ENCODE measurements at regions not wholly inside any gene's neighbourhood (a gene's known extent, or its start where the extent isn't known, plus 50 kb on each side); places are given as distances from the start of the nearest gene placed in this dataset.

GRCh38 chr5:25128606-25129005, 483.8 kb upstream of the CDH10 start:
- H3K4me3 ChIP-seq (ENCODE audit: low read depth in 1 of 3, low read length in 3 of 3): no peak overlapping the region
- 73 to 83% (median 75%) methylated on average over 4 of the region's 4 CpGs for WGBS, 3 donors
- peaks cover 2% of the 10 kb centered on the region in 2 donors for H3K9me3 ChIP-seq (ENCODE audit: control insufficient read depth in 2 of 2, insufficient read depth in 1 of 2, low read depth in 1 of 2, low read length in 1 of 2)
- DNase-seq (no peak), FAIRE-seq (no peak)
- H3K4me1 ChIP-seq (ENCODE audit: control insufficient read depth in 3 of 3, insufficient read depth in 2 of 3, low read depth in 1 of 3, low read length in 2 of 3): no peaks in the 10 kb centered on the region
- H3K36me3 ChIP-seq (ENCODE audit: control insufficient read depth in 3 of 3, insufficient read depth in 2 of 3, low read depth in 1 of 3, low read length in 3 of 3): no peaks in the 10 kb centered on the region
- no peaks in the 10 kb centered on the region for H3K27me3 ChIP-seq (ENCODE audit: control insufficient read depth in 3 of 3, insufficient read depth in 3 of 3, low read length in 3 of 3)
- no peak overlapping the region for H3K27ac ChIP-seq (ENCODE audit: low read depth in 1 of 3, low read length in 2 of 3)

- no peak for FAIRE-seq
- no peaks in the 10 kb centered on the region for H3K27me3 ChIP-seq (ENCODE audit: control insufficient read depth in 3 of 3, insufficient read depth in 3 of 3, low read length in 3 of 3)
- no peak for DNase-seq
- WGBS, 3 donors: 83 to 85% (median 85%) methylated on average over 6 to 7 of the region's 7 CpGs
- no peak overlapping the region for H3K27ac ChIP-seq (ENCODE audit: low read depth in 1 of 3, low read length in 2 of 3)
- no peaks in the 10 kb centered on the region for H3K36me3 ChIP-seq (ENCODE audit: control insufficient read depth in 3 of 3, insufficient read depth in 2 of 3, low read depth in 1 of 3, low read length in 3 of 3)
- no peaks in the 10 kb centered on the region for H3K9me3 ChIP-seq (ENCODE audit: control insufficient read depth in 2 of 2, insufficient read depth in 1 of 2, low read depth in 1 of 2, low read length in 1 of 2)
- H3K4me3 ChIP-seq (ENCODE audit: low read depth in 1 of 3, low read length in 3 of 3): no peak overlapping the region
- no peaks in the 10 kb centered on the region for H3K4me1 ChIP-seq (ENCODE audit: control insufficient read depth in 3 of 3, insufficient read depth in 2 of 3, low read depth in 1 of 3, low read length in 2 of 3)
These were observed 474.9 kb upstream of the CDH10 start for GRCh38 chr5:25119650-25120049.

- whole genome bisulfite sequencing, 3 donors: 42 to 69% (median 52%) methylated on average over 4 of the region's 4 CpGs
- no peak for FAIRE-seq
- Histone ChIP-seq H3K4me3 (ENCODE audit: low read depth in 1 of 3, low read length in 3 of 3) (no peak overlapping the region), H3K9me3 (ENCODE audit: control insufficient read depth in 2 of 2, insufficient read depth in 1 of 2, low read depth in 1 of 2, low read length in 1 of 2) (no peaks in the 10 kb centered on the region), H3K27me3 (ENCODE audit: control insufficient read depth in 3 of 3, insufficient read depth in 3 of 3, low read length in 3 of 3) (no peaks in the 10 kb centered on the region), H3K4me1 (ENCODE audit: control insufficient read depth in 3 of 3, insufficient read depth in 2 of 3, low read depth in 1 of 3, low read length in 2 of 3) (no peaks in the 10 kb centered on the region), H3K27ac (ENCODE audit: low read depth in 1 of 3, low read length in 2 of 3) (no peak overlapping the region), H3K36me3 (ENCODE audit: control insufficient read depth in 3 of 3, insufficient read depth in 2 of 3, low read depth in 1 of 3, low read length in 3 of 3) (no peaks in the 10 kb centered on the region)
- DNase-seq: no peak
These were observed 463.1 kb upstream of the CDH10 start for GRCh38 chr5:25107853-25108252.

- H3K27me3 ChIP-seq (ENCODE audit: control insufficient read depth in 3 of 3, insufficient read depth in 3 of 3, low read length in 3 of 3): no peaks in the 10 kb centered on the region
- H3K9me3 ChIP-seq (ENCODE audit: control insufficient read depth in 2 of 2, insufficient read depth in 1 of 2, low read depth in 1 of 2, low read length in 1 of 2): no peaks in the 10 kb centered on the region
- H3K4me1 ChIP-seq (ENCODE audit: control insufficient read depth in 3 of 3, insufficient read depth in 2 of 3, low read depth in 1 of 3, low read length in 2 of 3): no peaks in the 10 kb centered on the region
- H3K27ac ChIP-seq (ENCODE audit: low read depth in 1 of 3, low read length in 2 of 3): no peak overlapping the region
- H3K36me3 ChIP-seq (ENCODE audit: control insufficient read depth in 3 of 3, insufficient read depth in 2 of 3, low read depth in 1 of 3, low read length in 3 of 3): no peaks in the 10 kb centered on the region
- H3K4me3 ChIP-seq (ENCODE audit: low read depth in 1 of 3, low read length in 3 of 3): no peak overlapping the region
- 69 to 74% (median 72%) methylated on average over 3 of the region's 3 CpGs for WGBS, 3 donors
- no peak for DNase-seq
- peak; percentile 79 for FAIRE-seq
These were observed 454.8 kb upstream of the CDH10 start for GRCh38 chr5:25099538-25099937.

- DNase-seq: no peak
- Histone ChIP-seq H3K4me3 (ENCODE audit: low read depth in 1 of 3, low read length in 3 of 3) (no peak overlapping the region), H3K27me3 (ENCODE audit: control insufficient read depth in 3 of 3, insufficient read depth in 3 of 3, low read length in 3 of 3) (no peaks in the 10 kb centered on the region), H3K9me3 (ENCODE audit: control insufficient read depth in 2 of 2, insufficient read depth in 1 of 2, low read depth in 1 of 2, low read length in 1 of 2) (peaks cover 0 to 2% of the 10 kb centered on the region in 2 donors), H3K27ac (ENCODE audit: low read depth in 1 of 3, low read length in 2 of 3) (no peak overlapping the region), H3K36me3 (ENCODE audit: control insufficient read depth in 3 of 3, insufficient read depth in 2 of 3, low read depth in 1 of 3, low read length in 3 of 3) (no peaks in the 10 kb centered on the region), H3K4me1 (ENCODE audit: control insufficient read depth in 3 of 3, insufficient read depth in 2 of 3, low read depth in 1 of 3, low read length in 2 of 3) (no peaks in the 10 kb centered on the region)
- WGBS, 3 donors: 73 to 87% (median 85%) methylated on average over 2 of the region's 2 CpGs
- no peak for FAIRE-seq
These were observed 450.5 kb upstream of the CDH10 start for GRCh38 chr5:25095261-25095660.

- H3K27me3 ChIP-seq (ENCODE audit: control insufficient read depth in 3 of 3, insufficient read depth in 3 of 3, low read length in 3 of 3): no peaks in the 10 kb centered on the region
- H3K36me3 ChIP-seq (ENCODE audit: control insufficient read depth in 3 of 3, insufficient read depth in 2 of 3, low read depth in 1 of 3, low read length in 3 of 3): no peaks in the 10 kb centered on the region
- H3K4me1 ChIP-seq (ENCODE audit: control insufficient read depth in 3 of 3, insufficient read depth in 2 of 3, low read depth in 1 of 3, low read length in 2 of 3): no peaks in the 10 kb centered on the region
- peaks cover 0 to 2% of the 10 kb centered on the region in 2 donors for H3K9me3 ChIP-seq (ENCODE audit: control insufficient read depth in 2 of 2, insufficient read depth in 1 of 2, low read depth in 1 of 2, low read length in 1 of 2)
- no peak overlapping the region for H3K4me3 ChIP-seq (ENCODE audit: low read depth in 1 of 3, low read length in 3 of 3)
- no peak overlapping the region for H3K27ac ChIP-seq (ENCODE audit: low read depth in 1 of 3, low read length in 2 of 3)
- DNase-seq (no peak), FAIRE-seq (no peak)
- WGBS, 3 donors: 86 to 94% (median 88%) methylated on average over 2 of the region's 2 CpGs
These were observed 449.4 kb upstream of the CDH10 start for GRCh38 chr5:25094219-25094618.

- Histone ChIP-seq H3K9me3 (ENCODE audit: control insufficient read depth in 2 of 2, insufficient read depth in 1 of 2, low read depth in 1 of 2, low read length in 1 of 2) (peaks cover 0 to 2% of the 10 kb centered on the region in 2 donors), H3K4me1 (ENCODE audit: control insufficient read depth in 3 of 3, insufficient read depth in 2 of 3, low read depth in 1 of 3, low read length in 2 of 3) (no peaks in the 10 kb centered on the region), H3K27ac (ENCODE audit: low read depth in 1 of 3, low read length in 2 of 3) (no peak overlapping the region), H3K36me3 (ENCODE audit: control insufficient read depth in 3 of 3, insufficient read depth in 2 of 3, low read depth in 1 of 3, low read length in 3 of 3) (no peaks in the 10 kb centered on the region), H3K4me3 (ENCODE audit: low read depth in 1 of 3, low read length in 3 of 3) (no peak overlapping the region), H3K27me3 (ENCODE audit: control insufficient read depth in 3 of 3, insufficient read depth in 3 of 3, low read length in 3 of 3) (no peaks in the 10 kb centered on the region)
- no peak for FAIRE-seq
- DNase-seq: no peak
- WGBS, 3 donors: 82 to 85% (median 82%) methylated on average over 3 of the region's 3 CpGs
These were observed 447.1 kb upstream of the CDH10 start for GRCh38 chr5:25091921-25092320.

- no peaks in the 10 kb centered on the region for H3K36me3 ChIP-seq (ENCODE audit: control insufficient read depth in 3 of 3, insufficient read depth in 2 of 3, low read depth in 1 of 3, low read length in 3 of 3)
- no peaks in the 10 kb centered on the region for H3K4me1 ChIP-seq (ENCODE audit: control insufficient read depth in 3 of 3, insufficient read depth in 2 of 3, low read depth in 1 of 3, low read length in 2 of 3)
- no peak overlapping the region for H3K27ac ChIP-seq (ENCODE audit: low read depth in 1 of 3, low read length in 2 of 3)
- no peak for DNase-seq
- H3K4me3 ChIP-seq (ENCODE audit: low read depth in 1 of 3, low read length in 3 of 3): no peak overlapping the region
- no peaks in the 10 kb centered on the region for H3K27me3 ChIP-seq (ENCODE audit: control insufficient read depth in 3 of 3, insufficient read depth in 3 of 3, low read length in 3 of 3)
- WGBS, 3 donors: 63 to 84% (median 71%) methylated on average over 1 of the region's 1 CpG
- H3K9me3 ChIP-seq (ENCODE audit: control insufficient read depth in 2 of 2, insufficient read depth in 1 of 2, low read depth in 1 of 2, low read length in 1 of 2): peaks cover 0 to 2% of the 10 kb centered on the region in 2 donors
- FAIRE-seq: no peak
These were observed 446.1 kb upstream of the CDH10 start for GRCh38 chr5:25090854-25091253.

GRCh38 chr5:25090275-25090674, 445.5 kb upstream of the CDH10 start:
- WGBS, 3 donors: 67 to 85% (median 71%) methylated on average over 8 of the region's 8 CpGs
- H3K9me3 ChIP-seq (ENCODE audit: control insufficient read depth in 2 of 2, insufficient read depth in 1 of 2, low read depth in 1 of 2, low read length in 1 of 2): peaks cover 0 to 2% of the 10 kb centered on the region in 2 donors
- no peaks in the 10 kb centered on the region for H3K27me3 ChIP-seq (ENCODE audit: control insufficient read depth in 3 of 3, insufficient read depth in 3 of 3, low read length in 3 of 3)
- no peak for DNase-seq
- H3K4me3 ChIP-seq (ENCODE audit: low read depth in 1 of 3, low read length in 3 of 3): no peak overlapping the region
- no peak for FAIRE-seq
- H3K27ac ChIP-seq (ENCODE audit: low read depth in 1 of 3, low read length in 2 of 3): no peak overlapping the region
- H3K36me3 ChIP-seq (ENCODE audit: control insufficient read depth in 3 of 3, insufficient read depth in 2 of 3, low read depth in 1 of 3, low read length in 3 of 3): no peaks in the 10 kb centered on the region
- H3K4me1 ChIP-seq (ENCODE audit: control insufficient read depth in 3 of 3, insufficient read depth in 2 of 3, low read depth in 1 of 3, low read length in 2 of 3): no peaks in the 10 kb centered on the region
